Trophoblast cell (in vitro differentiated cells and primary cell): ENCODE measurements at regions not wholly inside any gene's neighbourhood (a gene's known extent, or its start where the extent isn't known, plus 50 kb on each side); places are given as distances from the start of the nearest gene placed in this dataset.

Source experiments
- DNase-seq, 2 donors: peaks; one replicate each; pipeline ENCODE4 v3.0.0-alpha.2; 2016
- H2AFZ ChIP-seq: 2 replicates; pipeline ENCODE4 v1.6.1; 2013; ENCODE audit warnings: low read length, moderate library complexity, mild to moderate bottlenecking; ENCODE audit not compliant: insufficient read depth, poor library complexity
- H2AK5ac ChIP-seq: 2 replicates; pipeline ENCODE4 v1.6.1; 2013; ENCODE audit warnings: mild to moderate bottlenecking, low read length
- H2BK120ac ChIP-seq: 2 replicates; pipeline ENCODE4 v1.6.1; 2013; ENCODE audit warnings: low read length, mild to moderate bottlenecking, moderate library complexity; ENCODE audit not compliant: insufficient read depth, poor library complexity
- H2BK12ac ChIP-seq: 2 replicates; pipeline ENCODE4 v1.6.1; 2013; ENCODE audit warnings: mild to moderate bottlenecking, low read length, moderate library complexity
- H2BK5ac ChIP-seq: 2 replicates; pipeline ENCODE4 v1.6.1; 2013; ENCODE audit warnings: low read length, low read depth, moderate library complexity, mild to moderate bottlenecking; ENCODE audit not compliant: poor library complexity
- H3K14ac ChIP-seq: 2 replicates; pipeline ENCODE4 v1.6.1; 2013; ENCODE audit warnings: mild to moderate bottlenecking, low read length
- H3K18ac ChIP-seq: 2 replicates; pipeline ENCODE4 v1.6.1; 2013; ENCODE audit warnings: mild to moderate bottlenecking, low read length
- H3K23ac ChIP-seq: 2 replicates; pipeline ENCODE4 v1.6.1; 2013; ENCODE audit warnings: low read length
- H3K27ac ChIP-seq: 2 replicates; pipeline ENCODE4 v1.5.1; 2013; ENCODE audit warnings: low read depth, mild to moderate bottlenecking, inconsistent platforms, low read length, moderate library complexity
- H3K27me3 ChIP-seq: 2 replicates; pipeline ENCODE4 v1.6.1; 2013; ENCODE audit warnings: inconsistent platforms, mild to moderate bottlenecking, low read length, moderate library complexity; ENCODE audit not compliant: insufficient read depth
- H3K36me3 ChIP-seq, 2 experiments: 1 replicate in 1 of 2; 2 replicates in 1 of 2; pipeline ENCODE4 v1.6.1; 2013; ENCODE audit warnings: low read length in 2 of 2, mild to moderate bottlenecking in 2 of 2, moderate library complexity in 1 of 2; ENCODE audit not compliant: insufficient read depth in 2 of 2, control insufficient read depth in 1 of 2
- H3K4ac ChIP-seq: 2 replicates; pipeline ENCODE4 v1.6.1; 2013; ENCODE audit warnings: low read depth, mild to moderate bottlenecking, low read length, moderate library complexity
- H3K4me1 ChIP-seq, 2 experiments: 1 replicate in 1 of 2; 2 replicates in 1 of 2; pipeline ENCODE4 v1.6.1; 2013; ENCODE audit warnings: low read length in 2 of 2, mild to moderate bottlenecking in 2 of 2, moderate library complexity in 1 of 2; ENCODE audit not compliant: insufficient read depth in 2 of 2, control insufficient read depth in 1 of 2
- H3K4me2 ChIP-seq: 2 replicates; pipeline ENCODE4 v1.6.1; 2013; ENCODE audit warnings: inconsistent platforms, mild to moderate bottlenecking, low read length, moderate library complexity
- H3K4me3 ChIP-seq: 2 replicates; pipeline ENCODE4 v1.5.1; 2013; ENCODE audit warnings: mild to moderate bottlenecking, low read depth, low read length, inconsistent platforms
- H3K79me1 ChIP-seq: one replicate; pipeline ENCODE4 v1.6.1; 2013; ENCODE audit warnings: low read length
- H3K79me2 ChIP-seq: 2 replicates; pipeline ENCODE4 v1.6.1; 2013; ENCODE audit warnings: low read length, mild to moderate bottlenecking; ENCODE audit not compliant: control insufficient read depth, insufficient read depth, poor library complexity
- H3K9ac ChIP-seq: 2 replicates; pipeline ENCODE4 v1.6.1; 2013; ENCODE audit warnings: mild to moderate bottlenecking, low read length
- H3K9me3 ChIP-seq: 2 replicates; pipeline ENCODE4 v1.6.1; 2013; ENCODE audit warnings: low read depth, mild to moderate bottlenecking, control low read depth, inconsistent platforms, low read length; ENCODE audit not compliant: insufficient read depth
- H4K12ac ChIP-seq: 2 replicates; pipeline ENCODE4 v1.6.1; 2013; ENCODE audit warnings: low read depth, mild to moderate bottlenecking, low read length, moderate library complexity
- H4K8ac ChIP-seq: 2 replicates; pipeline ENCODE4 v1.6.1; 2013; ENCODE audit warnings: low read depth, mild to moderate bottlenecking, low read length, moderate library complexity
- H4K91ac ChIP-seq: one replicate; pipeline ENCODE4 v1.6.1; 2013; ENCODE audit warnings: low read depth, mild to moderate bottlenecking, low read length, moderate library complexity
- WGBS: extraction: QIAGEN DNeasy Blood & Tissue Kit; methylation state at CpG from one replicate; pipeline ENCODE4 v1.1.7; 2013; ENCODE audit warnings: missing lambda C conversion rate; ENCODE audit not compliant: insufficient read length, insufficient coverage; ENCODE audit errors: extremely low coverage; 5-methylcytosine and 5-hydroxymethylcytosine counted together

DNA sequence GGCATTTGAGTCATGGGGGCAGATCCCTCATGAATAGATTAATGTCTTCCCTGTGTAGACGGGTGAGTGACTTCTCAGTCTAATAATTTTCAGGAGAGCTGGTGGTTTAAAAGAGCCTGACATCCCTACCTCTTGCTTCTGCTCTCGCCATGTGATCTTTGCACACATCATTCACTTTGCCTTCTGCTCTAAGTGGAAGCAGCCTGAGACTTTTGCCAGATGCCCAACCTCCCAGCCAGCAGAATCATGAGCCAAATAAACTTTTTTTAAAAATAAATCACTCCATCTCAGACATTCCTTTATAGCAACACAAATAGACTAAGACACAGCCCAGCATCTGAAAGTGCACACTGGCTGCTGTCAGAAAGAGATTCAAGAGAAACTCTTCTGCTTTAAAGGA, 155.2 kb downstream of the ZNF365 start:
- no peak overlapping the region for H2AFZ ChIP-seq
- no peak overlapping the region for H3K18ac ChIP-seq
- H3K4me1 ChIP-seq, result no peaks in the 10 kb centered on the region
- H2AK5ac ChIP-seq, result no peak overlapping the region
- no peak overlapping the region for H3K27ac ChIP-seq
- H2BK12ac ChIP-seq, result no peak overlapping the region
- no peaks in the 10 kb centered on the region for H3K27me3 ChIP-seq
- H3K23ac ChIP-seq, result no peak overlapping the region
- no CpG with 5 or more reads among the region's 2 CpGs for WGBS
- H4K91ac ChIP-seq, result no peak overlapping the region
- no peak overlapping the region for H3K14ac ChIP-seq
- no peaks in the 10 kb centered on the region for H3K79me1 ChIP-seq
- H3K4me3 ChIP-seq, result no peak overlapping the region
- no peak overlapping the region for H4K8ac ChIP-seq
- no peak overlapping the region for H2BK5ac ChIP-seq
- H3K9ac ChIP-seq, result no peak overlapping the region
- no peak overlapping the region for H3K4me2 ChIP-seq
- H4K12ac ChIP-seq, result no peak overlapping the region
- H2BK120ac ChIP-seq, result no peak overlapping the region
- DNase-seq, result no peak
- no peaks in the 10 kb centered on the region for H3K36me3 ChIP-seq
- no peaks in the 10 kb centered on the region for H3K79me2 ChIP-seq
- H3K9me3 ChIP-seq, result no peaks in the 10 kb centered on the region
- no peak overlapping the region for H3K4ac ChIP-seq

- H3K79me2 ChIP-seq, result no peaks in the 10 kb centered on the region
- H2BK5ac ChIP-seq, result no peak overlapping the region
- H3K23ac ChIP-seq, result no peak overlapping the region
- no peak overlapping the region for H4K91ac ChIP-seq
- H3K4me1 ChIP-seq, result no peaks in the 10 kb centered on the region
- H2BK120ac ChIP-seq, result no peak overlapping the region
- no peak overlapping the region for H4K12ac ChIP-seq
- no peaks in the 10 kb centered on the region for H3K79me1 ChIP-seq
- no peak overlapping the region for H3K4ac ChIP-seq
- no peaks in the 10 kb centered on the region for H3K27me3 ChIP-seq
- DNase-seq, result no peak
- H3K18ac ChIP-seq, result no peak overlapping the region
- no CpG with 5 or more reads among the region's 2 CpGs for WGBS
- H3K14ac ChIP-seq, result no peak overlapping the region
- no peaks in the 10 kb centered on the region for H3K9me3 ChIP-seq
- no peak overlapping the region for H4K8ac ChIP-seq
- no peak overlapping the region for H2BK12ac ChIP-seq
- no peak overlapping the region for H3K4me2 ChIP-seq
- H3K36me3 ChIP-seq, result no peaks in the 10 kb centered on the region
- H3K4me3 ChIP-seq, result no peak overlapping the region
- no peak overlapping the region for H3K9ac ChIP-seq
- no peak overlapping the region for H2AFZ ChIP-seq
- H2AK5ac ChIP-seq, result no peak overlapping the region
- H3K27ac ChIP-seq, result no peak overlapping the region
These were observed 159.9 kb downstream of the ZNF365 start for GRCh38 chr10:62534031-62534430.

DNA sequence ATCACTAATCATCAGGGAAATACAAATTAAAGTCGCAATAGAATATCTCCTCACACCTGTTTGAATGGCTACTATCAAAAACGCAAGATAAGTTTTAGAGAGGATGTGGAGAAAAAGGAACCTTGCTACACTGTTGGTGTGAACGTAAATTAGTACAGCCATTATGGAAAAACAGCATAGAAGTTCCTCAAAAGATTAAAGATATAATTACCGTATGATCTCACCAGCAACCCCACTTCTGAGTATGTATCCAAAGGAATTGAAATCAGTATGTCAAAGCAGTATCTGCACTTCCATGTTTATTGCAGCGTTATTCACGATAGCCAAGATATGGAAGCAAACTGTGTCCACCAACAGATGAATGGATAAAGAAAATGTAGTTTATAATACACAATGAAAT, 164.4 kb downstream of the ZNF365 start:
- Histone ChIP-seq H3K4me2 (no peak overlapping the region), H4K91ac (no peak overlapping the region), H3K9ac (no peak overlapping the region), H3K79me2 (no peaks in the 10 kb centered on the region), H2BK12ac (no peak overlapping the region), H2AK5ac (no peak overlapping the region), H2BK5ac (no peak overlapping the region), H2AFZ (no peak overlapping the region), H4K8ac (no peak overlapping the region), H3K4ac (no peak overlapping the region), H3K79me1 (no peaks in the 10 kb centered on the region), H3K23ac (no peak overlapping the region), H3K4me3 (no peak overlapping the region), H4K12ac (no peak overlapping the region), H2BK120ac (no peak overlapping the region), H3K36me3 (no peaks in the 10 kb centered on the region), H3K18ac (no peak overlapping the region), H3K9me3 (no peaks in the 10 kb centered on the region), H3K14ac (no peak overlapping the region), H3K27me3 (no peaks in the 10 kb centered on the region), H3K4me1 (no peaks in the 10 kb centered on the region), H3K27ac (no peak overlapping the region)
- no peak for DNase-seq
- WGBS, result no CpG with 5 or more reads among the region's 6 CpGs

DNA sequence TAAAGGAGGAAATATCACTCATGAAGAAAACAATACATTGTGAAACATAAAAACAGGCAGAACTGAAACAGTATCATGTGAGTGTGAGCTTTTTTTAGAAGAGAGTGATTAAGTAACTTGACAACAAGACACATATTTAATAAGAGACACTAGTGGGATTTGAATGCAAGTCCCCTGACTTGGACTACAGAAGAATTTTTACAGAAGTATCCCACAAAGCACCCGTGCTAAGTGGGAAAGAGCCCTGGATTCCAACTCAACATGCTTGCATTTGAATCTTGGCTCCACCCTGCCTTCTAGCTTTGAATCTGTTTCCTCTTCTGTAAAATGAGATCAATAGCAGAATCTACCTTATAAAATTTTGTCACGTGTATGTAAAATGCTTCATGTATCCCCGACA, 166.2 kb downstream of the ZNF365 start:
- H3K14ac ChIP-seq, result no peak overlapping the region
- H3K9me3 ChIP-seq, result no peaks in the 10 kb centered on the region
- no peaks in the 10 kb centered on the region for H3K79me1 ChIP-seq
- no peak overlapping the region for H3K9ac ChIP-seq
- WGBS, result no CpG with 5 or more reads among the region's 3 CpGs
- no peaks in the 10 kb centered on the region for H3K79me2 ChIP-seq
- H4K12ac ChIP-seq, result no peak overlapping the region
- H3K4me2 ChIP-seq, result no peak overlapping the region
- no peak overlapping the region for H2AK5ac ChIP-seq
- no peak overlapping the region for H3K18ac ChIP-seq
- no peak overlapping the region for H3K4ac ChIP-seq
- H3K23ac ChIP-seq, result no peak overlapping the region
- H3K27ac ChIP-seq, result no peak overlapping the region
- H2BK120ac ChIP-seq, result no peak overlapping the region
- no peak overlapping the region for H2AFZ ChIP-seq
- H2BK5ac ChIP-seq, result no peak overlapping the region
- no peaks in the 10 kb centered on the region for H3K36me3 ChIP-seq
- no peak overlapping the region for H4K8ac ChIP-seq
- no peak overlapping the region for H4K91ac ChIP-seq
- H3K4me3 ChIP-seq, result no peak overlapping the region
- peak in 1 of 2 donors; percentile 12 for DNase-seq
- no peak overlapping the region for H2BK12ac ChIP-seq
- H3K27me3 ChIP-seq, result no peaks in the 10 kb centered on the region
- no peaks in the 10 kb centered on the region for H3K4me1 ChIP-seq
